IPS-11a (cell line): ENCODE measurements at regions not wholly inside any gene's neighbourhood (a gene's known extent, or its start where the extent isn't known, plus 50 kb on each side); places are given as distances from the start of the nearest gene placed in this dataset.

Experiments
- H3K4me3 ChIP-seq: one replicate; pipeline ENCODE4 v1.5.1; 2013; ENCODE audit warnings: low read depth, low read length, control low read depth

- no peak overlapping the region for H3K4me3 ChIP-seq
These were observed 204.6 kb upstream of the TSHZ3 start for GRCh38 chr19:31553846-31554215.

DNA sequence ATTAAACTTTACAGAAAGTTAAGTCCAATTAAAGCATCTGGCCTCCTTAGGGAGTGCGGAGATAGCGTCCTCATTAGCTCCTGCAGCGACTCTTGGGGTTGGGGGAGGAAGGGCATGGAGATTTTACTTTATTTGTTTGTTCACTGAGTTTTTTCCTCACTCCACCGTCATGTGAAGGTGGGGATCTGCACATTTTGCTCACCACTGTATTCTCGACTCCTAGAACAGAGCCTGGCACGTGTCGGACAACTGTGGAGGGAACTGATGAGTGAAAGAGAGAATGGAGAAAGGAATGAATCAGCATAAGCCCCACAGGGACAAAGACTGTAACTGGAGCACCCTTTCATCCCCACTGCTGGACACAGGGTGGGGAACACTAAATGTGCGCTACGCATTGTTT lies 205.1 kb upstream of the TSHZ3 start:
- H3K4me3 ChIP-seq, result no peak overlapping the region

- no peak overlapping the region for H3K4me3 ChIP-seq
These were observed 206.5 kb upstream of the TSHZ3 start for GRCh38 chr19:31555634-31556215.

DNA sequence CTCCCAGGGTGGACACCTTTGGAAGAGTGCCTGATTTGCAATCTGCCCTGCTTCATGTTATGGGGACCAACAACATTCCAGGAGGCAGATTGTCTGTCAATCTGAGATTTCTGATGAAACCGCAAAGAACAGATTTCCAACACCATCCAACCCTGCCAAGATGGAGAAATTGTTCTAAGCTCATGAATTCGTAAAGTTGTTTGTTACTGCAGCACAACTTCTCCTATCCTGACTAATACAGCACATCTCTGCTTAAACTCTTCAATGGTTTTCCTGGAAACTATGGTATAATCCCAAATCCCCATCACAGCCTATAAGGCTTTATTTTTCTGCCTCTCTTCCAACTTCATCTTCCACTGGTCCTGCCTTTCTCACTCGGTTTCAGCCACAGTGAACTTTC lies 210.3 kb upstream of the TSHZ3 start:
- H3K4me3 ChIP-seq, result no peak overlapping the region

DNA sequence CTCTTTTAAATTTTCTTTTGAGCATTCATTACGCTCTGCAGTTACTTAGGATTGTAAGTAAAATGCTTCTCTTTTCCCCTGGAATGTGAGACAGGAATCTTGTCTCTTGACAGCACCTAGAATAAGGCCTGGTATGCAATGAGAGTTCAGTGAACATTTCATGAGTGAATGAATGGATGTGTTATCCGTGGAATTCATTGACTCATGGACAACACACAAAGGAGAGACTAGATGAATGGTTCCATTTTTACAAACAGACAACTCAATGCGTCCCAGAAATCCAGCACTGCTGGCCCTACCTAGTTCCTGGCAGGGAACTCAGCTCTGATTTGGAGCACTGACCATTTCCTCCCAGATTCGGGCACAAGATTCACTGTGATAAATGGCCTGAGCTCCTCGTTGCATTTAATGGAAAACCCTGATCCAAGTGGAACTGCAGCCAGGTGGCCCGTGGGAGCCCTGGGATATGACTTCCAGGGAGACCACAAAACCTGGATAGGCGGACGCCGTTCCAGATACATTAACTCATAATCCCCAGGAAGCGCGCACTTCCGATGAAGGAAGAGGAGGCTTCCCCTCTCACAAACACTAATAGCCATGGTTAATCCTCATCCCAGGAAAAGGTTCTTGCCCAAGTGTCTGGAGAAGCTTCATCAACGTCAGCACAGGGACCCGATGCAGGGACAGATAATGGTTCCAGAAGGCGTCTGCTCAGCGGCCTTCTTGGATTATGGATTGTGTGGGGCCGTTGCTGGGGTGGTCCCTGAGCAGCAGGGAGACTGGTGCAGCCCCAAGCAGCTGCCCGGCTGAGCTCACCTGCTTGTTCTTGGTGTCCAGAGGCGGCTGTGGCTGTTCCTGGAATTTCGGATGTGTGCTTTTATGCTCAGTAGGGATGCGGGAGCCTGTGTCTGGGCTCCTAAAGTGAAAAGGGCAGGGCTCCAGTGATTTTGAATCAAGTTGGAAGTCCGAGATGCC lies 211.1 kb upstream of the TSHZ3 start:
- no peak overlapping the region for H3K4me3 ChIP-seq

- H3K4me3 ChIP-seq, result no peak overlapping the region
These were observed 213.9 kb upstream of the TSHZ3 start for GRCh38 chr19:31562966-31563612.

- H3K4me3 ChIP-seq, result no peak overlapping the region
These were observed 218.5 kb upstream of the TSHZ3 start for GRCh38 chr19:31567776-31568175.

GRCh38 chr19:31568724-31569123 lies 219.5 kb upstream of the TSHZ3 start:
- H3K4me3 ChIP-seq, result no peak overlapping the region

- H3K4me3 ChIP-seq, result no peak overlapping the region
These were observed 221.5 kb upstream of the TSHZ3 start for GRCh38 chr19:31570718-31571117.

GRCh38 chr19:31572102-31572975 lies 223.1 kb upstream of the TSHZ3 start:
- H3K4me3 ChIP-seq, result no peak overlapping the region

DNA sequence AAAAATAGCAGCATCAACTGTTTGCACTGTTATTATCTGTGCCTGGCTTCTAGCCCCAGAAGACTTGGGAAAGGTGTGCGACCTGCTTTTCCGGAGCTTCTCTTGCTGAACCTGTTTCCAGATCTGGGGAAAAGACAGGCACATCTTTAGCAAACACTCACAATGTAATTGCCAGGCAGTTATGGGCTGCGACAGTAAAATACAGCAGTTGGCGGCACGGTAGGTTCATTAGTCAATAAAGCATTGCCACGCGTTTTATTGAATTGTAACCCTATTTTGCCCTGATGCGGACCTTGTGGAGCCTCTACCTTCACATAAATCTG lies 223.7 kb upstream of the TSHZ3 start:
- H3K4me3 ChIP-seq, result no peak overlapping the region

GRCh38 chr19:31574251-31574973 lies 225.2 kb upstream of the TSHZ3 start:
- no peak overlapping the region for H3K4me3 ChIP-seq

GRCh38 chr19:31575846-31576335 lies 226.7 kb upstream of the TSHZ3 start:
- H3K4me3 ChIP-seq, result no peak overlapping the region

DNA sequence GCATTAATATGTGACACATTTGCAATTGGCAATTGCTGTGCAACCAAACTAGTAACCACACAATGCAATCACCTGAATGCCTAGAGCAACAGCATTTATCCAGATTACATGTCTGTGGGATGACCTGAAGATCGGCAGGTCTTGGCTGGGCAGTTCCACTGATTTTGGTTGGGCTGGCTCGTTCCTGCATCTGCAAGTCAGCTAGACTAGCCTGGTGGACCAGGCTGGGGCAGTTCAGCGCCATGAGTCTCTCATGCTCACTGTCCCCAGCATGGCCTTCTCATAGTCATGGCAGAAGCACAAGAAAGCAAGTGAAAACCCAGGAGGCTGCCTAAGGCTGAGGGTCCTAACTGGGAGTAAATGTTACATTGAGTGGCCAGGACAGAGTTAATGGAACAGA lies 229.1 kb upstream of the TSHZ3 start:
- no peak overlapping the region for H3K4me3 ChIP-seq

- H3K4me3 ChIP-seq, result no peak overlapping the region
These were observed 233.9 kb upstream of the TSHZ3 start for GRCh38 chr19:31583148-31583547.

GRCh38 chr19:31586282-31586681 lies 237.0 kb upstream of the TSHZ3 start:
- H3K4me3 ChIP-seq, result no peak overlapping the region

GRCh38 chr19:31589109-31589508 lies 239.9 kb upstream of the TSHZ3 start:
- H3K4me3 ChIP-seq, result no peak overlapping the region

DNA sequence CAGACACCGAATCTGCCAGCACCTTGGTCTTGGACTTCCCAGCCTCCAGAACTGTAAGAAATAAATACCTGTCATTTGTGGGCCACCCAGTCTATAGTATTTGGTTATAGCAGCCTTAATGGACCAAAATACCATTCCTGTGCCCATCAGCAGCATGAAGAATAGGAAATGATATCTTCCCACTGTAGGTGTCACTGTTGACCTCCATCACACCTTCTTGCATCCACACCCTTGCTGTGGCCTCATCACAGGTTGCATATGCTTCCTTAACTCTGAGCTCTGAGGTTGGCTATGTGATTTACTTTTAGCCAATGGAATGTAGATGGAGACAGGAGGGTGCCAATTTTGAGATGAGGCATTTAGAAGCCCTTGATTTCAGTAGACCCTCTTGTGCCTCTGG lies 242.0 kb upstream of the TSHZ3 start:
- no peak overlapping the region for H3K4me3 ChIP-seq

DNA sequence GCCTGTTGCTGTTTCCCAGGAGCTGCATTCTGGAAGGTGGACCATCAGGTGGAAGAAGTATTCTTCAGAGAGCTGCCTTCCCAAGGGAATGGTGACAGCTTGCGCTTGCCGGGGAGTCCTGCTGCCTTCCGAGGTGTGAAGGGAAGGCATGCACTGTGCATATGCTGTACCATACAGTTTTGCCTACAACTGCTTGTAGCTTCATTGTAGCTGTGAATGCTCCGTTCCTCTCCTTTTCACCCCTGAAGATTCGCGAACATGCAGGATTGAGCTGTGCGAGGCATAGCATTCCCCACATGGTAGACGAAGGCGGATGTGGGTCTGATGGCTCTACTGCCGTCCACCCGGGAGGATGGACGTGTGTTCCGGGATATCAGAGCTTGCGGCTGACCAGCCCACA lies 243.2 kb upstream of the TSHZ3 start:
- H3K4me3 ChIP-seq, result no peak overlapping the region

DNA sequence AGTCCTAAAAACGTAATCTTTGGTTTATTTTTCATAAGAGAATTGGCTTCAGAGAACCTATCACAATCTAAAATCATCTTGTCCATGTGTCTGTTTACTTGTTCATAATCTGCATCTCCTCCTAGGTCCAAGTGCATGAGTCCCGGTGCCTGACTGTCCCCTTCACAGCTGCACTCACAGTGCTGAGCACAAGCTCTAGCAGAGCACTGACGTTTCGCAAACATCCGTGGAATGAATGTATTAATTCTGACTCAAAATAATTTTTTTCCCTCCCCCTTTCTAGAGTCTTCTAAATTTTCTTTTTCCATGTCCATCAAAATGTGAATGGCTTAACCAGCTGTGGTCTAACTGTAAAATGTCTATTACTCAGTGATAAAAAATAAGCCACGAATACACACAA lies 245.5 kb upstream of the TSHZ3 start:
- H3K4me3 ChIP-seq, result no peak overlapping the region
